H1 (cell line): ENCODE measurements at regions not wholly inside any gene's neighbourhood (a gene's known extent, or its start where the extent isn't known, plus 50 kb on each side); places are given as distances from the start of the nearest gene placed in this dataset.

Experiments
- HDAC2 ChIP-seq, 2 experiments: fragments of 300-600 bp in 1 of 2; sonication (generic) in 1 of 2; IDR thresholded peaks; 2 replicates each; pipeline ENCODE4 v1.6.1; 2011 to 2012; ENCODE audit warnings: low read depth in 2 of 2, low read length in 2 of 2, mild to moderate bottlenecking in 2 of 2, moderate library complexity in 2 of 2, borderline replicate concordance in 1 of 2, inconsistent platforms in 1 of 2
- SP1 ChIP-seq: IDR thresholded peaks from 2 replicates; pipeline ENCODE4 v1.6.1; 2011; ENCODE audit warnings: low read depth, low read length
- ZNF274 ChIP-seq: IDR thresholded peaks from 2 replicates; pipeline ENCODE4 v1.7.0; 2012; ENCODE audit warnings: low read length, borderline replicate concordance; ENCODE audit errors: extremely low read depth

DNA sequence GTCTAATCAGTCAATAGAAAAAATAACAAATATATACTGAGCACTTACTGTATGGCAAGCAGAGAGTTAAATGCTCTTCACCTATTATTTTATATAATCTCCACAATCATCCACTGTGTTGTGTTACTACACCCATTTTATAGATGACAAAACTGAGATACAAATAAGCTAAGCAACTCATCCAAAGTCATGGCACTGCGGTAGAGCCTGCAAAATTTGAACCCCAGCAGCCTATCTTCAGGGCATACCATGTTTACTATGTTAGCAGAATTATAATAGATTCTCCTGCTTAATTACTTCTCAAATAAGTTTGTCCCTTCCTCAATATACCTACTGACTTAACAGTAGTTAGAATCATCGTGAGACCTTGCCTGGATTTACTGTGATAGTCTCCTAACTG, 53.6 kb upstream of the PCED1B start (continued):
- TF ChIP-seq ZNF274 (no peak), SP1 (no peak), HDAC2 (IDR thresholded peaks at IDR 0.05; ENCODE audit: borderline replicate concordance in 1 of 2, low read depth in 2 of 2, low read length in 2 of 2) (no peak)
